ENCODE measurements at regions not wholly inside any gene's neighbourhood (a gene's known extent, or its start where the extent isn't known, plus 50 kb on each side); places are given as distances from the start of the nearest gene placed in this dataset.

- no peak for TF ChIP-seq CTCF (IDR thresholded peaks at IDR 0.05; ENCODE audit: low read depth, low read length)
- H3K4me3 ChIP-seq (ENCODE audit: low read depth, low read length): no peak overlapping the region
Measured at GRCh38 chrX:102018208-102018607, 86.4 kb upstream of the ZMAT1 start.

GRCh38 chrX:102008901-102009300 lies 77.1 kb upstream of the ZMAT1 start:
- no peak for TF ChIP-seq CTCF (IDR thresholded peaks at IDR 0.05; ENCODE audit: low read depth, low read length)
- no peak overlapping the region for H3K4me3 ChIP-seq (ENCODE audit: low read depth, low read length)

DNA sequence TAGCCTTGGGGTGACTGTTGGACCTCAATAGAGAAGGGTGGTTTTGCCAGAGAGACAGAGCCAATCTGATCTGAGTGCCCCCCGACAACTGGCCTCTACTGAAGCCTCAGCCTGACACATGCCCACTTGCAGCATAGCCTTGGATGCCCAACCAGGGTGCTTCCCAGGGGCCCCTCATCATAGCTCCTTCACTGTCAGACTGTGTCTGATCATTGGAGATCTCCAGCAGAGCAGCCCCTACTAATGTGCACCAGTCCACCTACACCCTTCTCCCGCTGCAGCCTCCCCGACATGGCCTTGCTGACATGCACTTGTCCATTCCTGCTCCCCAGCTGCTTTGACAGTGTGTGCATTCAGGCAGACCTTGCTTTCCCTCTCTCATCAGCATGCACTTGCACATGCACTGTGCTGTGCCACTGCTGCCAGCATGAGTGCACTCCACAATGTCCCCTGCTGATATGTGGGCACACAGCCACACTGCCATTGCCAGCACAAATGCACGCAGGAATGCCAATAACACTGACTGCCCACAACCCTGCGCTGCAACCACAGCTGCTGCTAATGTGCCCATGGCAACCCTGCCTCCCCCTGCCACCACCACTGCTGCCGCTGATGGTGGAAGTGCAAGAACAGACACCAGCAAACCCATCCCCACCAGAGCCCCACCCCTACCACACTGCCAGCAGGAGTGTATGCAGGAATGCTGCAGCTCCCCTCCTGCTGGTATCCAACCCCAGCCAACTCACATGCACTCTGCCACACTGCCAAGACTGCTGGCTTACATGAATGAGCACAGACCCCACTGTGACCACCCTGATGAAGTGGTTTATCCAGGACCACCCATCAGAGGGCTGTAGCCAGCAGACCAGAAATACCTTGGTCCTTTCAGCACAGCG lies 68.1 kb upstream of the ZMAT1 start:
- no peak overlapping the region for H3K4me3 ChIP-seq (ENCODE audit: low read depth, low read length)
- TF ChIP-seq CTCF (IDR thresholded peaks at IDR 0.05; ENCODE audit: low read depth, low read length): no peak

DNA sequence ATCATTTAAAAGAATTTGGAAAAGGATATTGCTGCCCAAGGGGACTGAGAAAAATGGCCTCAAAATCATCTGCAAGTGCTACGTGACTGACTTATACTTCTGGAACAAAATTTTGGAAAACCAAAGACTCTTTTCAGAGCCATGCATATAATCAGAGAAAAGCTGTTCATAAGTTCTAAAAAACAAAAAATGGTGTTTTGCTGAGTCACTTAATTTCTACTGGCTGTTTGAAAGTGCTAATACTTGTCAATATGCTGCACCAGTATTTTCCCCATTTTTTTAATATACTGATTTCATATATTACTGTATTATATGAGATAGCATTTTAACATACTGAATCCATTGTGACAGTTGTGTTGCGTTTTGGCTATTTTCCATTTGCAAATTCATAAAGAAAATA lies 61.5 kb upstream of the ZMAT1 start:
- no peak for TF ChIP-seq CTCF (IDR thresholded peaks at IDR 0.05; ENCODE audit: low read depth, low read length)

GRCh38 chrX:101986586-101986985 lies 54.8 kb upstream of the ZMAT1 start:
- TF ChIP-seq CTCF (IDR thresholded peaks at IDR 0.05; ENCODE audit: low read depth, low read length): no peak
- no peak overlapping the region for H3K4me3 ChIP-seq (ENCODE audit: low read depth, low read length)

More for the DNA sequence above, 61.5 kb upstream of the ZMAT1 start:
- no peak overlapping the region for H3K4me3 ChIP-seq (ENCODE audit: low read depth, low read length)
